GM06990 (cell line): ENCODE measurements at regions not wholly inside any gene's neighbourhood (a gene's known extent, or its start where the extent isn't known, plus 50 kb on each side); places are given as distances from the start of the nearest gene placed in this dataset.

Source experiments
- DNase-seq: peaks from one replicate; pipeline ENCODE4 v3.0.0-alpha.2; 2011; ENCODE audit not compliant: insufficient read length; ENCODE audit errors: extremely low read depth
- H3K27me3 ChIP-seq: replicated peaks from 2 replicates; pipeline ENCODE4 v1.6.0; 2011; ENCODE audit warnings: low read length; ENCODE audit not compliant: control insufficient read depth, insufficient read depth
- H3K36me3 ChIP-seq: 2 replicates; pipeline ENCODE4 v1.5.1; 2011; ENCODE audit warnings: low read length; ENCODE audit not compliant: control insufficient read depth, insufficient read depth
- H3K4me3 ChIP-seq: replicated peaks from 2 replicates; pipeline ENCODE4 v1.5.1; 2011; ENCODE audit warnings: low read depth, mild to moderate bottlenecking, control low read depth, low read length
- CTCF ChIP-seq: IDR thresholded peaks from 2 replicates; pipeline ENCODE4 v1.5.1; 2011; ENCODE audit warnings: low read length, control low read depth, mild to moderate bottlenecking, inconsistent platforms; ENCODE audit not compliant: insufficient read depth, poor library complexity, severe bottlenecking

GRCh38 chr6:150299873-150300485 is 68.8 kb upstream of the IYD start:
- no peak for DNase-seq
- TF ChIP-seq CTCF: no peak
- Histone ChIP-seq H3K36me3 (no peaks in the 10 kb centered on the region), H3K27me3 (peaks cover 2% of the 10 kb centered on the region), H3K4me3 (no peak overlapping the region)

DNA sequence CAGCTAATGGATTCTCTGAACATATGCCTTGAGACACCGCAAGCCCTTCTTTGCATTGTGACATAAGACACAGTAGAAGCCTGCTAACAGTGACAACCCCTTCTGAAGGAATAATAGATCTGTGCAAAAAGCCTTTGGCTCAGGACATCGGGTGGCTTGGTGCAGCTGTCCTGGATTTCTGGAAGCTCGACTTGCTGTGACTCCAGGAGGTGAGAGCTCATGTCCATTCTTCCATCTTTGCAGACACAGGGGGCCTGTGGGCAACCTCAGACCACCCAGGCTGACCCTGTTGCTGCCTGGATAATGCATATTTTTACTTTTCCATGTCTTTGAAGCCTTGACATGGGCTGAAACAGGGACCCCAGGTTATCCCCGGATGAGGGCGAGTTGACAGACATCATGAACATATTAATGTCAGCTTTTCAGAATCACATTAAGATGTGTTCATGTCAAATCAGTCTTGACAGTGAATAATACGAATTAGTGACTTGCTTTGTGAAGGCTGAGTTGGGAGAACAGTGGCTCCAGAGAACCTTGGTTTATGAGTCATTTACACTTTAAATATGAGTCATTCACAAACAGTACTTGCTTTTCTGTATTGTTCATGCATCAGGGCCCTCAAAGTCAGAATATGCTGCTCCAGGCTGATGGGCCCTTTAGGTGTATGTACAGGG is 66.8 kb upstream of the IYD start:
- DNase-seq: peak; percentile 19
- no peaks in the 10 kb centered on the region for H3K36me3 ChIP-seq
- no peak overlapping the region for H3K4me3 ChIP-seq
- peaks cover 2% of the 10 kb centered on the region for H3K27me3 ChIP-seq
- no peak for TF ChIP-seq CTCF

DNA sequence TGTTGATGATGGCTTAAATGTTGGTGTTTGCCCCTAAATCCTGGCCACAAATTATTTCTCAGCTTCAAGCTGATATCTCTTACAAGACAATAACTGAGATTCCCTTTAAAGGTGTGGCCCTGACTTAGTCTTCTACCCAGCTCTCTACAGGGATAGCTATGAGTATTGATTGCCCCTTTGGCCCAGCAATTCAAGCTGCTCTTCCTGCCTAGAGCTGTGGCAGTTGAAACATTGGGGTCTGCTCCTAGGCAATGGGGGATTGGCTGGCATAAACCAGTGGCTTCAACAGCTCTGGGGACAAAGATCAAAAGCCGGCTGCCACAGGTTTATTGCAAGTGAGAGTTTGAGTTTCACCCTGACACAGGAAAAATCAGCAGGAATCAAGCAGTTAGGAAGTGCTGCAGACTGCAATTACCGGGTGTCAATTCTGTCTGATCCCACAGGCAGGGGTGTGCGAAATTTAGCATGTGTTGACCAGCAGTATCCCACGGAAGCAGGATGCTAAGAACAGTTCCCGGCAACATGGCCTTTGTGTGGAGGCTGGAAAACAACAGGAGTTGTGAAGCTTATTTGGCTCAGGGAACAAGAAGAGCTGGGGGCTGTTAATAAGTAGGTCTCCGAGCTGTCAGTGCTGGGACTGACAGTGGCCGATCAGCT is 66.2 kb upstream of the IYD start:
- TF ChIP-seq CTCF: no peak
- H3K4me3 ChIP-seq: no peak overlapping the region
- peaks cover 2% of the 10 kb centered on the region for H3K27me3 ChIP-seq
- no peak for DNase-seq
- no peaks in the 10 kb centered on the region for H3K36me3 ChIP-seq

- no peak for TF ChIP-seq CTCF
- H3K27me3 ChIP-seq: peaks cover 2% of the 10 kb centered on the region
- no peak for DNase-seq
- no peaks in the 10 kb centered on the region for H3K36me3 ChIP-seq
- no peak overlapping the region for H3K4me3 ChIP-seq
These were observed 65.6 kb upstream of the IYD start for GRCh38 chr6:150303256-150303655.

- TF ChIP-seq CTCF: no peak
- Histone ChIP-seq H3K36me3 (no peaks in the 10 kb centered on the region), H3K4me3 (no peak overlapping the region), H3K27me3 (peaks cover 2% of the 10 kb centered on the region)
- no peak for DNase-seq
These were observed 64.4 kb upstream of the IYD start for GRCh38 chr6:150304429-150304828.
